DOHH2 (cell line): ENCODE measurements at regions not wholly inside any gene's neighbourhood (a gene's known extent, or its start where the extent isn't known, plus 50 kb on each side); places are given as distances from the start of the nearest gene placed in this dataset.

ENCODE experiments used
- H3F3A ChIP-seq: fragments of 200-600 bp; sonication (generic), shearing (Covaris generic); 2 replicates; pipeline ENCODE4 v1.6.0; 2016; ENCODE audit warnings: antibody characterized with exemption, mild to moderate bottlenecking; ENCODE audit not compliant: control insufficient read depth, insufficient read depth
- H3K27ac ChIP-seq: fragments of 200-600 bp; sonication (generic); 2 replicates; pipeline ENCODE4 v1.5.1; 2014; ENCODE audit warnings: low read depth, mild to moderate bottlenecking, low read length, moderate library complexity
- H3K27me3 ChIP-seq: fragments of 200-600 bp; sonication (generic); 2 replicates; pipeline ENCODE4 v1.6.1; 2014; ENCODE audit warnings: mild to moderate bottlenecking, low read length, mixed read lengths; ENCODE audit not compliant: control insufficient read depth
- H3K36me3 ChIP-seq: fragments of 200-600 bp; sonication (generic); 2 replicates; pipeline ENCODE4 v1.6.1; 2014; ENCODE audit warnings: mild to moderate bottlenecking, low read length, moderate library complexity, mixed read lengths; ENCODE audit not compliant: control insufficient read depth
- H3K4me1 ChIP-seq: fragments of 200-600 bp; sonication (generic); 2 replicates; pipeline ENCODE4 v1.6.1; 2014; ENCODE audit warnings: mild to moderate bottlenecking, low read length, mixed read lengths; ENCODE audit not compliant: control insufficient read depth
- H3K4me2 ChIP-seq: fragments of 200-600 bp; sonication (generic); 2 replicates; pipeline ENCODE4 v1.6.0; 2014; ENCODE audit warnings: mild to moderate bottlenecking, low read length, moderate library complexity
- H3K4me3 ChIP-seq: fragments of 200-600 bp; sonication (generic); 2 replicates; pipeline ENCODE4 v1.5.1; 2014; ENCODE audit warnings: mild to moderate bottlenecking, low read length, mixed read lengths
- H3K79me2 ChIP-seq: fragments of 200-600 bp; sonication (generic); 2 replicates; pipeline ENCODE4 v1.6.1; 2014; ENCODE audit warnings: mild to moderate bottlenecking, low read length, mixed read lengths; ENCODE audit not compliant: control insufficient read depth
- H3K9me2 ChIP-seq: fragments of 200-600 bp; sonication (generic); replicated peaks from 2 replicates; pipeline ENCODE4 v1.6.1; 2014; ENCODE audit warnings: mild to moderate bottlenecking, low read length, mixed read lengths; ENCODE audit not compliant: control insufficient read depth
- H3K9me3 ChIP-seq: fragments of 200-600 bp; sonication (generic); 2 replicates; pipeline ENCODE4 v1.6.1; 2014; ENCODE audit warnings: antibody characterized with exemption, low read length, mixed read lengths; ENCODE audit not compliant: control insufficient read depth, insufficient read depth
- H4K20me1 ChIP-seq: fragments of 200-600 bp; sonication (generic); 2 replicates; pipeline ENCODE4 v1.6.0; 2014; ENCODE audit warnings: low read depth, mild to moderate bottlenecking, antibody characterized with exemption, low read length, moderate library complexity; ENCODE audit not compliant: control insufficient read depth, insufficient read depth
- EZH2phosphoT487 ChIP-seq: fragments of 200-600 bp; sonication (generic); IDR thresholded peaks from 2 replicates; pipeline ENCODE4 v1.6.1; 2017; ENCODE audit warnings: borderline replicate concordance, mild to moderate bottlenecking, antibody characterized with exemption, low read length, moderate library complexity, mixed read lengths
- TF ChIP-seq, protein P1 (sequence below): fragments of 200-600 bp; sonication (generic); IDR thresholded peaks from one replicate; pipeline ENCODE4 v1.5.1; 2014; ENCODE audit warnings: antibody characterized with exemption, mild to moderate bottlenecking, low read depth, low read length; ENCODE audit not compliant: poor library complexity, severe bottlenecking

DNA sequence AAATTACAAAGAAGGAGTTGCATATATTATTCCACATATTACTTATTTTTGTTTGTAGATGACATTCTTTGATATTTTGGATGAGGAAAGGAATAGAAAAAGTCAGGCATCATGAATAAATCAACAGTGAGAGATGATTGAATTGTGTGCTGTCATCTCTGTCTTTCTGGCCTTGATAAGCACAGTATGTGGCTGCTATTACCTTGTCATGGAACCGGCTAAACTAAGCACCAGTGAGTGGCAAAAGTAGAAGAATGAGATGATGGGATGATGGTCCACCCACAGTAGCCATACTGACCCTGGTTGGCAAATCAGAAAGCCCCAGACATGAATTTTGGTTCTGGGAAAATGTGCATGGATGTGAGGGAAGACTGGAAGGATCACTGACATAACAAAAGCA is 361.2 kb upstream of the DMAC1 start:
- Histone ChIP-seq H3K9me3 (no peaks in the 10 kb centered on the region), H3F3A (no peaks in the 10 kb centered on the region), H3K36me3 (no peaks in the 10 kb centered on the region), H3K4me2 (no peak overlapping the region), H3K9me2 (no peaks in the 10 kb centered on the region), H3K27ac (no peak overlapping the region), H3K79me2 (no peaks in the 10 kb centered on the region), H4K20me1 (no peaks in the 10 kb centered on the region), H3K27me3 (no peaks in the 10 kb centered on the region), H3K4me1 (no peaks in the 10 kb centered on the region), H3K4me3 (no peak overlapping the region)
- TF ChIP-seq, protein P1, sequence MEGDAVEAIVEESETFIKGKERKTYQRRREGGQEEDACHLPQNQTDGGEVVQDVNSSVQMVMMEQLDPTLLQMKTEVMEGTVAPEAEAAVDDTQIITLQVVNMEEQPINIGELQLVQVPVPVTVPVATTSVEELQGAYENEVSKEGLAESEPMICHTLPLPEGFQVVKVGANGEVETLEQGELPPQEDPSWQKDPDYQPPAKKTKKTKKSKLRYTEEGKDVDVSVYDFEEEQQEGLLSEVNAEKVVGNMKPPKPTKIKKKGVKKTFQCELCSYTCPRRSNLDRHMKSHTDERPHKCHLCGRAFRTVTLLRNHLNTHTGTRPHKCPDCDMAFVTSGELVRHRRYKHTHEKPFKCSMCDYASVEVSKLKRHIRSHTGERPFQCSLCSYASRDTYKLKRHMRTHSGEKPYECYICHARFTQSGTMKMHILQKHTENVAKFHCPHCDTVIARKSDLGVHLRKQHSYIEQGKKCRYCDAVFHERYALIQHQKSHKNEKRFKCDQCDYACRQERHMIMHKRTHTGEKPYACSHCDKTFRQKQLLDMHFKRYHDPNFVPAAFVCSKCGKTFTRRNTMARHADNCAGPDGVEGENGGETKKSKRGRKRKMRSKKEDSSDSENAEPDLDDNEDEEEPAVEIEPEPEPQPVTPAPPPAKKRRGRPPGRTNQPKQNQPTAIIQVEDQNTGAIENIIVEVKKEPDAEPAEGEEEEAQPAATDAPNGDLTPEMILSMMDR: no peak
- TF ChIP-seq EZH2phosphoT487: no peak

DNA sequence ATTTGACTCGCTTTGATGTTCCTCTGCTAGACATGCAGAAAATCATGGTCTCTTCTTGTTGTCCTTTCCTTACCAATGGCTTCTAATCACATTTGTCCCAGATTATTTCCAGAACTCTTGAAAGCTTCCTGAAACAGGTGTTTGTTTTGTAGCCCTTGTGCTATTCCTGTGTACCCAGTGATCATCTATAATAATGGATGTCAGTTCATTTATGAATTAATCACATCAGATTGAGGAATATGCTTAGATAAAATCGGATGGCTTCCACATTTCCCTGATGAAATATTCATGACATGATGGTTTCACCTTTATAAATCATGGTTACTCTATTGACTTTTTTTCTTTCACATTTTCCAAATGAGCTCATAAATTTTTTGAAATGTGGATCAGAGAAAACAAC is 359.0 kb upstream of the DMAC1 start:
- no peaks in the 10 kb centered on the region for H4K20me1 ChIP-seq
- no peak overlapping the region for H3K27ac ChIP-seq
- no peaks in the 10 kb centered on the region for H3K79me2 ChIP-seq
- no peak overlapping the region for H3K4me2 ChIP-seq
- TF ChIP-seq, protein P1: no peak
- no peak for TF ChIP-seq EZH2phosphoT487
- no peak overlapping the region for H3K4me3 ChIP-seq
- no peaks in the 10 kb centered on the region for H3K36me3 ChIP-seq
- H3K27me3 ChIP-seq: no peaks in the 10 kb centered on the region
- H3K9me2 ChIP-seq: no peaks in the 10 kb centered on the region
- H3F3A ChIP-seq: no peaks in the 10 kb centered on the region
- H3K9me3 ChIP-seq: no peaks in the 10 kb centered on the region
- H3K4me1 ChIP-seq: no peaks in the 10 kb centered on the region

DNA sequence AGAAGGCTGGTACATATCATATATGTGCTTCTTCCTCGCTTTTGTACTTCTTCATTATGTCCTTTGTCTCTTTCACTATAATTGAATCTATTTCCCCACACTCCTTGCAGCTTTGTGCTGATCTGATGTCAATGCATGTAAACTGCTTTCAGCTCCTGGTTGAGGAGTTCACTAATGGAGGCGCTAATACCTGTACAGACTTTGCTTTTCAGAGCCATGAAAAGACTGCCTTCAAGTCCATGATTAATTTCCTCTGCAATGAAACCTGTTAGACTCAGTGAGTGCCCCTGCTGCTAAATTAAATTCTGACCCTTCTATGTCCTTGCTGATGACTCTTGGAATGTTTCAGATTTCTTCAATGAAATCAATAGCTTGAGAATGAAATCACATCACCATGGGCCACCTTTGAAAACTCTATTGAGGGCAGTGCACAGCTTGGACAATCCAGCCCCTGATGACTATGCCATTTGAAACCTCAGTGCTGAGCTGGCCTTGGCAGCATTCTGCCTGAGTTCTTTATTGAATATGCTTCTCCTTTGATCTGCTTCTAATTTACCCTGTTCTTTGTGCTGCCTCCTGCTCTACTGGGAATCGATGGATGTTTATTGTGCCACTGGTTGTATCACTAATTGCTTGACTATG is 358.2 kb upstream of the DMAC1 start:
- Histone ChIP-seq H3K27me3 (no peaks in the 10 kb centered on the region), H3K27ac (no peak overlapping the region), H3K4me3 (no peak overlapping the region), H3K4me2 (no peak overlapping the region), H3K9me3 (no peaks in the 10 kb centered on the region), H3K4me1 (no peaks in the 10 kb centered on the region), H3K79me2 (no peaks in the 10 kb centered on the region), H3K36me3 (no peaks in the 10 kb centered on the region), H3K9me2 (no peaks in the 10 kb centered on the region), H3F3A (no peaks in the 10 kb centered on the region), H4K20me1 (no peaks in the 10 kb centered on the region)
- no peak for TF ChIP-seq EZH2phosphoT487
- TF ChIP-seq, protein P1: no peak
